ENCODE measurements at regions not wholly inside any gene's neighbourhood (a gene's known extent, or its start where the extent isn't known, plus 50 kb on each side); places are given as distances from the start of the nearest gene placed in this dataset.

GRCh38 chr2:126446106-126446695, 209.8 kb upstream of the GYPC start:
- no peak for DNase-seq

GRCh38 chr2:126448611-126449010, 207.3 kb upstream of the GYPC start:
- DNase-seq: no peak

GRCh38 chr2:126449677-126450076, 206.3 kb upstream of the GYPC start:
- DNase-seq: no peak

- no peak for DNase-seq
Observed at GRCh38 chr2:126463892-126464674, 191.9 kb upstream of the GYPC start.

- DNase-seq: no peak
Observed at GRCh38 chr2:126467367-126468054, 188.4 kb upstream of the GYPC start.

- no peak for DNase-seq
Observed at GRCh38 chr2:126475031-126475430, 180.9 kb upstream of the GYPC start.

- DNase-seq: no peak
Observed at GRCh38 chr2:126476691-126477090, 179.3 kb upstream of the GYPC start.

GRCh38 chr2:126480033-126480432, 175.9 kb upstream of the GYPC start:
- no peak for DNase-seq

GRCh38 chr2:126482582-126483464, 173.1 kb upstream of the GYPC start:
- DNase-seq: no peak

GRCh38 chr2:126494593-126494992, 161.4 kb upstream of the GYPC start:
- no peak for DNase-seq

- no peak for DNase-seq
Observed at GRCh38 chr2:126495189-126495588, 160.8 kb upstream of the GYPC start.

GRCh38 chr2:126496493-126496892, 159.5 kb upstream of the GYPC start:
- no peak for DNase-seq

- DNase-seq: no peak
Observed at GRCh38 chr2:126503476-126503875, 152.5 kb upstream of the GYPC start.

GRCh38 chr2:126504949-126505348, 151.0 kb upstream of the GYPC start:
- no peak for DNase-seq

GRCh38 chr2:126506786-126507185, 149.2 kb upstream of the GYPC start:
- no peak for DNase-seq

GRCh38 chr2:126507425-126507911, 148.5 kb upstream of the GYPC start:
- DNase-seq: no peak

GRCh38 chr2:126510356-126510755, 145.6 kb upstream of the GYPC start:
- no peak for DNase-seq

- no peak for DNase-seq
Observed at GRCh38 chr2:126510960-126511359, 145.0 kb upstream of the GYPC start.

- DNase-seq: no peak
Observed at GRCh38 chr2:126512026-126512425, 143.9 kb upstream of the GYPC start.

- no peak for DNase-seq
Observed at GRCh38 chr2:126513033-126513432, 142.9 kb upstream of the GYPC start.

- DNase-seq: no peak
Observed at GRCh38 chr2:126515471-126515870, 140.5 kb upstream of the GYPC start.

- DNase-seq: no peak
Observed at GRCh38 chr2:126518196-126518595, 137.8 kb upstream of the GYPC start.

Data from activated T-cell treated with anti-CD3 and anti-CD28 coated beads for 4 hours (primary cell).